SK-N-SH treated with all-trans-retinoic acid at 6 μM for 48 hours (cell line): ENCODE measurements at regions not wholly inside any gene's neighbourhood (a gene's known extent, or its start where the extent isn't known, plus 50 kb on each side); places are given as distances from the start of the nearest gene placed in this dataset.

Source experiments
- ARNTL ChIP-seq: fragments of 450-650 bp; formaldehyde crosslinking; IDR thresholded peaks from 2 replicates; pipeline ENCODE4 v1.5.0; 2020; ENCODE audit warnings: low read depth, mild to moderate bottlenecking, moderate library complexity, borderline replicate concordance
- BACH2 ChIP-seq: fragments of 250-450 bp; sonication (Bioruptor Pico); IDR thresholded peaks from 2 replicates; pipeline ENCODE4 v1.9.0; 2021; ENCODE audit warnings: mild to moderate bottlenecking, borderline replicate concordance
- TF ChIP-seq, protein P1 (sequence below): fragments of 250-450 bp; sonication (Bioruptor Pico); IDR thresholded peaks from 2 replicates; pipeline ENCODE4 v1.8.0; 2020; ENCODE audit warnings: mild to moderate bottlenecking, moderate library complexity, borderline replicate concordance

DNA sequence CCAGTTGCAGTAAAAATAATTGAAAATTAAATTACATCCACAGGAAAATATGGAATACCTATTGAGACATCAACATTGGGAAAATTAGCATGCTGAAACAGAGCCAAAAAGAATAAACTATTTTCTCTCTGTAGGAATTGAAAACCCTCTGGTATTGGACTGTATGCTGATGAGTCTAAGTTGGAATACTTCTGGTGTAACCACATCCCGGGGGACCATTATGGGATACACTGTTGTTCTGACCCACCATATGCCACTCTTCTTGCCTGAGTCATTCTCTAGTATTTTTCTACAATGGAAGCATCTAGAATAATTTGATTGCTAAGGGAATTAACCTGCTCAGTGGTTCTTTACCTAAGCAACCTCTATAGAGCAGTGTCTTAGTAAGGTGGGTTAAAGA, 640.7 kb upstream of the AGA start:
- TF ChIP-seq, protein P1, sequence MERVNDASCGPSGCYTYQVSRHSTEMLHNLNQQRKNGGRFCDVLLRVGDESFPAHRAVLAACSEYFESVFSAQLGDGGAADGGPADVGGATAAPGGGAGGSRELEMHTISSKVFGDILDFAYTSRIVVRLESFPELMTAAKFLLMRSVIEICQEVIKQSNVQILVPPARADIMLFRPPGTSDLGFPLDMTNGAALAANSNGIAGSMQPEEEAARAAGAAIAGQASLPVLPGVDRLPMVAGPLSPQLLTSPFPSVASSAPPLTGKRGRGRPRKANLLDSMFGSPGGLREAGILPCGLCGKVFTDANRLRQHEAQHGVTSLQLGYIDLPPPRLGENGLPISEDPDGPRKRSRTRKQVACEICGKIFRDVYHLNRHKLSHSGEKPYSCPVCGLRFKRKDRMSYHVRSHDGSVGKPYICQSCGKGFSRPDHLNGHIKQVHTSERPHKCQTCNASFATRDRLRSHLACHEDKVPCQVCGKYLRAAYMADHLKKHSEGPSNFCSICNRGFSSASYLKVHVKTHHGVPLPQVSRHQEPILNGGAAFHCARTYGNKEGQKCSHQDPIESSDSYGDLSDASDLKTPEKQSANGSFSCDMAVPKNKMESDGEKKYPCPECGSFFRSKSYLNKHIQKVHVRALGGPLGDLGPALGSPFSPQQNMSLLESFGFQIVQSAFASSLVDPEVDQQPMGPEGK = no peak
- TF ChIP-seq ARNTL (CRISPR knock-in tag) (no peak), BACH2 (CRISPR knock-in tag) (no peak)
